CD4-positive, alpha-beta T cell (primary cell): ENCODE measurements at regions not wholly inside any gene's neighbourhood (a gene's known extent, or its start where the extent isn't known, plus 50 kb on each side); places are given as distances from the start of the nearest gene placed in this dataset.

Experiments
- ATAC-seq: fragments of 200-7000 bp; cut with Tn5 transposase; one replicate; pipeline ENCODE4 v1.10.0; 2022; ENCODE audit warnings: mild to moderate bottlenecking; ENCODE audit not compliant: poor library complexity
- CTCF ChIA-PET: fragments of 350-600 bp; sonication (Branson Sonifier 250); formaldehyde crosslinking; loops from one replicate; lab custom pipeline; 2021; ENCODE audit warnings: antibody characterized with exemption, inconsistent platforms; lab: Charles Lee
- POLR2A ChIA-PET: fragments of 350-600 bp; sonication (Branson Sonifier 250); formaldehyde crosslinking; loops from one replicate; lab custom pipeline; 2021; ENCODE audit warnings: antibody characterized with exemption, inconsistent platforms; lab: Charles Lee
- DNase-seq, 14 experiments: peaks; one replicate each; pipeline ENCODE4 v3.0.0-alpha.2; 2013 to 2020; ENCODE audit warnings: mixed read lengths in 2 of 14
- H3K27ac ChIP-seq, 2 donors: one replicate each; pipeline versions ENCODE4 v1.5.1 to v1.7.0; 2013; ENCODE audit warnings: low read length in 2 of 2, low read depth in 1 of 2, mild to moderate bottlenecking in 1 of 2
- H3K27me3 ChIP-seq, 2 experiments: 1 replicate in 1 of 2; 2 replicates in 1 of 2; pipeline versions ENCODE4 v1.6.1 to v1.7.0; 2013; ENCODE audit warnings: low read length in 2 of 2, control low read depth in 1 of 2, mild to moderate bottlenecking in 1 of 2, moderate library complexity in 1 of 2; ENCODE audit not compliant: insufficient read depth in 2 of 2, control insufficient read depth in 1 of 2
- H3K36me3 ChIP-seq: one replicate; pipeline ENCODE4 v1.6.1; 2013; ENCODE audit warnings: low read length, control low read depth; ENCODE audit not compliant: insufficient read depth
- H3K4me1 ChIP-seq: one replicate; pipeline ENCODE4 v1.6.1; 2013; ENCODE audit warnings: low read length, control low read depth; ENCODE audit not compliant: insufficient read depth
- H3K4me3 ChIP-seq: one replicate; pipeline ENCODE4 v1.5.1; 2013; ENCODE audit warnings: mild to moderate bottlenecking, low read length, moderate library complexity
- H3K9me3 ChIP-seq, 2 experiments: 1 replicate in 1 of 2; 2 replicates in 1 of 2; pipeline versions ENCODE4 v1.6.1 to v1.7.0; 2013; ENCODE audit warnings: low read length in 2 of 2, mild to moderate bottlenecking in 2 of 2, control low read depth in 1 of 2, moderate library complexity in 1 of 2; ENCODE audit not compliant: control insufficient read depth in 1 of 2, insufficient read depth in 1 of 2
- H3K27ac Mint-ChIP-seq: one replicate; pipeline ENCODE4 v1.8.0; 2020; ENCODE audit warnings: mixed read lengths
- H3K27me3 Mint-ChIP-seq: one replicate; pipeline ENCODE4 v1.8.0; 2021; ENCODE audit warnings: mixed read lengths
- H3K36me3 Mint-ChIP-seq: one replicate; pipeline ENCODE4 v1.8.0; 2021; ENCODE audit warnings: low read depth, mixed read lengths
- H3K4me1 Mint-ChIP-seq: one replicate; pipeline ENCODE4 v1.8.0; 2021; ENCODE audit warnings: low read depth, mixed read lengths
- H3K4me3 Mint-ChIP-seq: one replicate; pipeline ENCODE4 v1.8.0; 2020; ENCODE audit warnings: mild to moderate bottlenecking, mixed read lengths
- H3K9me3 Mint-ChIP-seq: one replicate; pipeline ENCODE4 v1.8.0; 2020; ENCODE audit warnings: mixed read lengths
- CTCF ChIP-seq: fragments of 200-600 bp; IDR thresholded peaks from one replicate; pipeline ENCODE4 v1.8.0; 2022; ENCODE audit warnings: antibody characterized with exemption, mild to moderate bottlenecking
- intact Hi-C, 2 experiments: fragments of 100-400 bp; cut with DNase I in 1 of 2; cut with micrococcal nuclease in 1 of 2; formaldehyde crosslinking; loops; one replicate each; pipeline versions ENCODE4 v1.15.1 to v1.9.0; 2023 to 2025; cut with DNase I, micrococcal nuclease

GRCh38 chr2:217417536-217417935 is 557.7 kb upstream of the TNP1 start:
- DNase-seq (no peak), ATAC-seq (no peak)
- Mint-ChIP-seq H3K27ac (no peak overlapping the region), H3K4me1 (no peaks in the 10 kb centered on the region), H3K27me3 (peaks cover 6% of the 10 kb centered on the region), H3K36me3 (no peaks in the 10 kb centered on the region), H3K9me3 (no peaks in the 10 kb centered on the region), H3K4me3 (no peak overlapping the region)
- no peaks in the 10 kb centered on the region for H3K4me1 ChIP-seq
- ChIA-PET CTCF (no interaction called here), POLR2A (no interaction called here)
- H3K36me3 ChIP-seq, result no peaks in the 10 kb centered on the region
- intact Hi-C loops, result no loop called here
- H3K9me3 ChIP-seq, result no peaks in the 10 kb centered on the region
- no peaks in the 10 kb centered on the region for H3K27me3 ChIP-seq
- no peak overlapping the region for H3K4me3 ChIP-seq
- TF ChIP-seq CTCF, result no peak
- no peak overlapping the region for H3K27ac ChIP-seq

- H3K27me3 Mint-ChIP-seq, result peaks cover 6% of the 10 kb centered on the region
- no peaks in the 10 kb centered on the region for H3K4me1 Mint-ChIP-seq
- Histone ChIP-seq H3K9me3 (no peaks in the 10 kb centered on the region), H3K27me3 (no peaks in the 10 kb centered on the region), H3K36me3 (no peaks in the 10 kb centered on the region), H3K27ac (no peak overlapping the region), H3K4me1 (no peaks in the 10 kb centered on the region), H3K4me3 (no peak overlapping the region)
- ATAC-seq (no peak), DNase-seq (no peak)
- CTCF ChIA-PET, result no interaction called here
- no peak overlapping the region for H3K27ac Mint-ChIP-seq
- no peak for TF ChIP-seq CTCF
- H3K9me3 Mint-ChIP-seq, result no peaks in the 10 kb centered on the region
- POLR2A ChIA-PET, result no interaction called here
- no peaks in the 10 kb centered on the region for H3K36me3 Mint-ChIP-seq
- intact Hi-C loops, result no loop called here
- H3K4me3 Mint-ChIP-seq, result no peak overlapping the region
Observed at GRCh38 chr2:217415316-217415715, 555.5 kb upstream of the TNP1 start.

- ATAC-seq (no peak), DNase-seq (no peak)
- ChIA-PET CTCF (no interaction called here), POLR2A (no interaction called here)
- Histone ChIP-seq H3K36me3 (no peaks in the 10 kb centered on the region), H3K4me1 (no peaks in the 10 kb centered on the region), H3K9me3 (no peaks in the 10 kb centered on the region), H3K4me3 (no peak overlapping the region), H3K27me3 (no peaks in the 10 kb centered on the region), H3K27ac (no peak overlapping the region)
- H3K27me3 Mint-ChIP-seq, result peaks cover 6% of the 10 kb centered on the region
- H3K4me3 Mint-ChIP-seq, result no peak overlapping the region
- H3K9me3 Mint-ChIP-seq, result no peaks in the 10 kb centered on the region
- intact Hi-C loops, result no loop called here
- no peak overlapping the region for H3K27ac Mint-ChIP-seq
- no peaks in the 10 kb centered on the region for H3K4me1 Mint-ChIP-seq
- no peak for TF ChIP-seq CTCF
- H3K36me3 Mint-ChIP-seq, result no peaks in the 10 kb centered on the region
Observed at GRCh38 chr2:217414429-217414828, 554.6 kb upstream of the TNP1 start.
